CD14-positive monocyte (primary cell): ENCODE measurements at regions not wholly inside any gene's neighbourhood (a gene's known extent, or its start where the extent isn't known, plus 50 kb on each side); places are given as distances from the start of the nearest gene placed in this dataset.

Experiments
- DNase-seq, 3 donors: peaks; one replicate each; pipeline ENCODE4 v3.0.0-alpha.2; 2011 to 2022
- H2AFZ ChIP-seq: 2 replicates; pipeline ENCODE4 v1.6.0; 2012; ENCODE audit warnings: mild to moderate bottlenecking, low read depth, low read length, inconsistent platforms; ENCODE audit not compliant: insufficient read depth, poor library complexity, severe bottlenecking
- H3K27ac ChIP-seq, 2 donors: 1 replicate in 1 of 2; 2 replicates in 1 of 2; pipeline ENCODE4 v1.5.1; 2012 to 2013; ENCODE audit warnings: low read length in 2 of 2, control low read depth in 1 of 2, inconsistent platforms in 1 of 2, low read depth in 1 of 2, mild to moderate bottlenecking in 1 of 2
- H3K27me3 ChIP-seq, 2 donors: one replicate each; pipeline versions ENCODE4 v1.6.0 to v1.6.1; 2011 to 2013; ENCODE audit warnings: low read length in 2 of 2; ENCODE audit not compliant: control insufficient read depth in 2 of 2, insufficient read depth in 2 of 2
- H3K36me3 ChIP-seq, 2 donors: replicated peaks in 1 of 2; 1 replicate in 1 of 2; 2 replicates in 1 of 2; pipeline versions ENCODE4 v1.5.1 to v1.6.1; 2012 to 2013; ENCODE audit warnings: low read length in 2 of 2, control low read depth in 1 of 2, inconsistent platforms in 1 of 2, mild to moderate bottlenecking in 1 of 2; ENCODE audit not compliant: insufficient read depth in 2 of 2, control insufficient read depth in 1 of 2
- H3K4me1 ChIP-seq, 2 donors: 1 replicate in 1 of 2; 2 replicates in 1 of 2; pipeline versions ENCODE4 v1.5.1 to v1.6.1; 2012 to 2013; ENCODE audit warnings: low read length in 2 of 2, control low read depth in 1 of 2, inconsistent platforms in 1 of 2, mild to moderate bottlenecking in 1 of 2, moderate library complexity in 1 of 2; ENCODE audit not compliant: insufficient read depth in 2 of 2, control insufficient read depth in 1 of 2
- H3K4me2 ChIP-seq: replicated peaks from 2 replicates; pipeline ENCODE3; 2012; ENCODE audit warnings: low read length, moderate library complexity, mild to moderate bottlenecking; ENCODE audit not compliant: poor library complexity, severe bottlenecking; ENCODE audit errors: extremely low read depth
- H3K4me3 ChIP-seq, 3 experiments: fragments of 200-600 bp in 1 of 3; sonication (generic) in 1 of 3; replicated peaks in 1 of 3; 1 replicate in 2 of 3; 2 replicates in 1 of 3; pipeline ENCODE4 v1.5.1; 2011 to 2013; ENCODE audit warnings: low read length in 3 of 3, mild to moderate bottlenecking in 3 of 3, control low read depth in 2 of 3, low read depth in 2 of 3, inconsistent platforms in 1 of 3, moderate library complexity in 1 of 3
- H3K79me2 ChIP-seq: 2 replicates; pipeline ENCODE4 v1.6.0; 2012; ENCODE audit warnings: mild to moderate bottlenecking, control low read depth, inconsistent platforms, low read length, moderate library complexity; ENCODE audit not compliant: insufficient read depth
- H3K9ac ChIP-seq: 2 replicates; pipeline ENCODE4 v1.6.0; 2017; ENCODE audit warnings: low read length, mild to moderate bottlenecking; ENCODE audit not compliant: insufficient read depth, poor library complexity, severe bottlenecking
- H3K9me3 ChIP-seq, 2 donors: replicated peaks in 1 of 2; 1 replicate in 1 of 2; 2 replicates in 1 of 2; pipeline versions ENCODE4 v1.5.1 to v1.6.1; 2012 to 2013; ENCODE audit warnings: low read length in 2 of 2, control low read depth in 1 of 2; ENCODE audit not compliant: control insufficient read depth in 1 of 2, insufficient read depth in 1 of 2
- H4K20me1 ChIP-seq: 2 replicates; pipeline ENCODE4 v1.6.0; 2012; ENCODE audit warnings: mild to moderate bottlenecking, low read length, control low read depth, moderate library complexity; ENCODE audit not compliant: insufficient read depth
- H3K27ac Mint-ChIP-seq, 7 donors: one replicate each; pipeline ENCODE4 v1.8.0; 2020; ENCODE audit warnings: mild to moderate bottlenecking in 7 of 7, mixed read lengths in 7 of 7, moderate library complexity in 6 of 7, inconsistent platforms in 2 of 7
- H3K27me3 Mint-ChIP-seq, 3 donors: one replicate each; pipeline ENCODE4 v1.8.0; 2021 to 2022; ENCODE audit warnings: low read depth in 3 of 3, mild to moderate bottlenecking in 3 of 3, mixed read lengths in 3 of 3, moderate library complexity in 3 of 3, inconsistent platforms in 1 of 3
- H3K36me3 Mint-ChIP-seq, 2 donors: one replicate each; pipeline ENCODE4 v1.8.0; 2020; ENCODE audit warnings: mixed read lengths in 2 of 2, inconsistent platforms in 1 of 2, mild to moderate bottlenecking in 1 of 2
- H3K4me1 Mint-ChIP-seq: one replicate; pipeline ENCODE4 v1.8.0; 2020; ENCODE audit warnings: mild to moderate bottlenecking, mixed read lengths
- H3K4me3 Mint-ChIP-seq, 2 donors: one replicate each; pipeline ENCODE4 v1.8.0; 2020; ENCODE audit warnings: mild to moderate bottlenecking in 2 of 2, mixed read lengths in 2 of 2, moderate library complexity in 1 of 2
- H3K9me3 Mint-ChIP-seq, 7 donors: one replicate each; pipeline ENCODE4 v1.8.0; 2020 to 2022; ENCODE audit warnings: mixed read lengths in 7 of 7, mild to moderate bottlenecking in 6 of 7, moderate library complexity in 6 of 7, inconsistent platforms in 2 of 7
- CTCF ChIP-seq: fragments of 200-600 bp; IDR thresholded peaks from one replicate; pipeline ENCODE4 v1.8.0; 2022; ENCODE audit warnings: antibody characterized with exemption, mild to moderate bottlenecking
- WGBS: methylation state at CpG from one replicate; pipeline ENCODE4 v1.1.5; 2013; ENCODE audit warnings: missing lambda C conversion rate; ENCODE audit not compliant: insufficient coverage; 5-methylcytosine and 5-hydroxymethylcytosine counted together
- intact Hi-C, 2 donors: fragments of 100-400 bp; cut with micrococcal nuclease; formaldehyde crosslinking; loops; one replicate each; pipeline versions ENCODE4 v1.15.0 to v1.15.1; 2023

- Histone ChIP-seq H3K27ac (no peak overlapping the region), H2AFZ (no peak overlapping the region), H3K27me3 (no peaks in the 10 kb centered on the region), H3K4me3 (no peak overlapping the region), H3K4me1 (no peaks in the 10 kb centered on the region), H3K4me2 (no peak overlapping the region), H3K9me3 (no peaks in the 10 kb centered on the region), H3K36me3 (no peaks in the 10 kb centered on the region), H3K79me2 (no peaks in the 10 kb centered on the region), H3K9ac (no peak overlapping the region), H4K20me1 (no peaks in the 10 kb centered on the region)
- no peak overlapping the region for H3K27ac Mint-ChIP-seq
- intact Hi-C loops: no loop called here
- TF ChIP-seq CTCF: no peak
- no peaks in the 10 kb centered on the region for H3K27me3 Mint-ChIP-seq
- no peak overlapping the region for H3K4me3 Mint-ChIP-seq
- no peaks in the 10 kb centered on the region for H3K36me3 Mint-ChIP-seq
- no peaks in the 10 kb centered on the region for H3K4me1 Mint-ChIP-seq
- H3K9me3 Mint-ChIP-seq: peaks cover 0 to 3% (median 0%) of the 10 kb centered on the region in 7 donors
- DNase-seq: no peak
Observed at GRCh38 chr13:103614761-103615160, 548.5 kb upstream of the SLC10A2 start.

GRCh38 chr13:103607995-103608394 is 541.8 kb upstream of the SLC10A2 start:
- Histone ChIP-seq H3K36me3 (no peaks in the 10 kb centered on the region), H4K20me1 (no peaks in the 10 kb centered on the region), H3K4me2 (no peak overlapping the region), H2AFZ (no peak overlapping the region), H3K27ac (no peak overlapping the region), H3K9ac (no peak overlapping the region), H3K4me1 (no peaks in the 10 kb centered on the region), H3K79me2 (no peaks in the 10 kb centered on the region), H3K9me3 (peaks cover 0 to 8% of the 10 kb centered on the region in 2 donors), H3K4me3 (no peak overlapping the region), H3K27me3 (no peaks in the 10 kb centered on the region)
- intact Hi-C loops: no loop called here
- WGBS: no CpG with 5 or more reads among the region's 1 CpG
- Mint-ChIP-seq H3K4me3 (no peak overlapping the region), H3K27ac (no peak overlapping the region), H3K4me1 (no peaks in the 10 kb centered on the region), H3K36me3 (no peaks in the 10 kb centered on the region), H3K27me3 (no peaks in the 10 kb centered on the region), H3K9me3 (peaks cover 4 to 13% (median 4%) of the 10 kb centered on the region in 7 donors)
- DNase-seq: no peak
- TF ChIP-seq CTCF: no peak
